Loucy (cell line): ENCODE measurements at regions not wholly inside any gene's neighbourhood (a gene's known extent, or its start where the extent isn't known, plus 50 kb on each side); places are given as distances from the start of the nearest gene placed in this dataset.
"Not testable (repeated sequence)": the region's sequence is repeated elsewhere in the genome, so short reads cannot be mapped to it uniquely, and the experiment has no call there.

Experiments used
- H2AFZ ChIP-seq: fragments of 200-600 bp; sonication (generic); 2 replicates; pipeline ENCODE4 v1.6.0; 2016; ENCODE audit warnings: antibody characterized with exemption, mild to moderate bottlenecking, low read length, moderate library complexity
- H3F3A ChIP-seq: fragments of 200-600 bp; 2 replicates; pipeline ENCODE4 v1.6.0; 2016; ENCODE audit warnings: antibody characterized with exemption, low read depth, mild to moderate bottlenecking
- H3K27me3 ChIP-seq: fragments of 200-600 bp; sonication (generic); 2 replicates; pipeline ENCODE4 v1.6.1; 2014; ENCODE audit warnings: low read length, mild to moderate bottlenecking; ENCODE audit not compliant: insufficient read depth, poor library complexity, severe bottlenecking
- H3K36me3 ChIP-seq: fragments of 200-600 bp; sonication (generic); 2 replicates; pipeline ENCODE4 v1.6.1; 2016; ENCODE audit warnings: low read length; ENCODE audit not compliant: insufficient read depth
- H3K4me1 ChIP-seq: fragments of 200-600 bp; sonication (generic); 2 replicates; pipeline ENCODE4 v1.5.1; 2014; ENCODE audit warnings: low read length, mild to moderate bottlenecking; ENCODE audit not compliant: insufficient read depth, poor library complexity, severe bottlenecking
- H3K4me2 ChIP-seq: fragments of 200-600 bp; sonication (generic); 2 replicates; pipeline ENCODE4 v1.6.0; 2014; ENCODE audit warnings: antibody characterized with exemption, low read length, low read depth, mild to moderate bottlenecking; ENCODE audit not compliant: poor library complexity, severe bottlenecking
- H3K4me3 ChIP-seq: fragments of 200-600 bp; sonication (generic); 2 replicates; pipeline ENCODE4 v1.5.1; 2014; ENCODE audit warnings: low read length, mild to moderate bottlenecking, mixed read lengths; ENCODE audit not compliant: poor library complexity, severe bottlenecking
- H3K79me2 ChIP-seq: fragments of 200-600 bp; sonication (generic); 2 replicates; pipeline ENCODE4 v1.6.1; 2014; ENCODE audit warnings: low read length; ENCODE audit not compliant: insufficient read depth
- H3K9ac ChIP-seq: fragments of 200-600 bp; sonication (generic); 2 replicates; pipeline ENCODE4 v1.6.0; 2014; ENCODE audit warnings: mild to moderate bottlenecking, low read depth, low read length, moderate library complexity; ENCODE audit not compliant: poor library complexity, severe bottlenecking
- H3K9me2 ChIP-seq: fragments of 200-600 bp; sonication (generic); replicated peaks from 2 replicates; pipeline ENCODE4 v1.6.1; 2016; ENCODE audit warnings: low read depth, low read length, mixed read lengths
- H3K9me3 ChIP-seq: fragments of 200-600 bp; sonication (generic); 2 replicates; pipeline ENCODE4 v1.6.1; 2014; ENCODE audit warnings: mild to moderate bottlenecking, antibody characterized with exemption, low read length, low read depth; ENCODE audit not compliant: insufficient read depth
- H4K20me1 ChIP-seq: fragments of 200-600 bp; sonication (generic); 2 replicates; pipeline ENCODE4 v1.6.0; 2014; ENCODE audit warnings: antibody characterized with exemption, low read length, mild to moderate bottlenecking; ENCODE audit not compliant: insufficient read depth, poor library complexity, severe bottlenecking
- EZH2phosphoT487 ChIP-seq: fragments of 200-600 bp; IDR thresholded peaks from 2 replicates; pipeline ENCODE4 v1.6.1; 2018; ENCODE audit warnings: antibody characterized with exemption, mild to moderate bottlenecking, moderate library complexity, borderline replicate concordance
- TF ChIP-seq, protein P1 (sequence below): fragments of 200-600 bp; sonication (generic); conservative IDR thresholded peaks from 2 replicates; pipeline ENCODE4 v1.5.1; 2014; ENCODE audit warnings: mild to moderate bottlenecking, antibody characterized with exemption, low read length

DNA sequence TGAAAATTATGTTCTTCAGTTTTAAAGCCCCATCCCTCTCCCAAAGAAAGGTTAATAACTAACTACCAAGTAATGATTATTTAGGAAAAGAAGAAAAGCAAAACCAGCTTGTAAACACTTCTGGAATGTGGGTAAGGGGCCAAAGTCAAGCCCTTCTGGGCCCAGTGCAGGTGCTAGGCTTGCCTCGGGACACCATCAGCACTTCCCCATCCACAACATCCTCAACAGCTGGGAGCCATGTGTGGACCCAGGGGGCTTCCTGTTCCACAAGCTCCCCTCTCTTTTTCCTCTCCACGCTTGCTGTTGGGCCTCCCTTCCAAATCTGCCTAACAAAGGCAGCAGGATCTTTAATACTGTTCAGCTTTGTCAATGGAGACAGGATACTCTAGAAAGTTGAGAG lies 58.4 kb upstream of the CSPG4 start:
- not testable (repeated sequence) for H3K4me2 ChIP-seq, H3F3A ChIP-seq, H3K4me3 ChIP-seq, H3K9me3 ChIP-seq, H3K9ac ChIP-seq, H3K36me3 ChIP-seq, H3K79me2 ChIP-seq, H4K20me1 ChIP-seq, H3K4me1 ChIP-seq, H3K9me2 ChIP-seq, H3K27me3 ChIP-seq
- 0 out of 2 replicates have a peak overlapping the region, but pooled peaks have one; percentile 27 for H2AFZ ChIP-seq

DNA sequence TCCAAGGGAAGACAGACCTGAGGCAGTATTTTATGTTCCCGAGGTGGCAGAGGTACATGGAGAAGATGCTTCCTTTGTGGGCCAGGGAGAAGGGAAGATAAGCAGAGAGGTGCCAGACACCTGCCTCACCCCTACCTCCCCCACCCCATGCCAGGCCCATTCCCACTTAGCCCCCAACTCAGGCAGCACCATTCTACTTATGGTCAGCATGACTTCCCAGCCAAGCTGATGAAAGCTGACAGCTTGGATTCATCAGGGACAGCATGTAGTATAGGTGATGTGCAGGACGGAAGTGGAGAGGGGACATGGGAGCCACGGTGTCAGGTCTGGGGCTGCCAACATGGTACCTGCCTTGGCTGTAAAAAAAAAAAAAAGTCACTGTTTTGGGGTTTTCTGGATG lies 57.5 kb upstream of the CSPG4 start:
- no peaks in the 10 kb centered on the region for H3K79me2 ChIP-seq

DNA sequence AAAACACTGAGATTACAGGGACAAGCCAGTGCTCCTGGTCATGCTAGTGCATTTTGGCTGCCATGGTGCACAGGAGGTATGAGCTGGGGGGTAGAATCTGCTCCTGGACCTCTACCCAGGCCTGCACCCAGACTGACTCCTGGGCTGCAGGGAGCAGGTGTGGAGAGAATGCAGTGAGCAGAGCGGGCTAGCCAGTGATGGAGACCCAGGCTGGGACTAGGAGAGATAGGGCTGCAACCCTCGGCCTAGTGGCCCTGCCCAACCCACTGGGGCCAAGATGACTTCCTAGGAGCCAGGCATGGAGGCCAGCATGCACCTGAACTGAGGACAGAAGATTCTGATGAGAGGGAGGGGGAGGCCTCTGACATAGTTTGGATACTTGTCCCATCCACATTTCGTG lies 55.9 kb upstream of the CSPG4 start:
- not testable (repeated sequence) for H3K9me2 ChIP-seq, H3K9me3 ChIP-seq, H3K9ac ChIP-seq, H3K79me2 ChIP-seq, H3F3A ChIP-seq, H3K4me2 ChIP-seq, H3K27me3 ChIP-seq, H3K36me3 ChIP-seq, H2AFZ ChIP-seq, H4K20me1 ChIP-seq, H3K4me3 ChIP-seq, H3K4me1 ChIP-seq

More for the DNA sequence above, 57.5 kb upstream of the CSPG4 start:
- H3K36me3 ChIP-seq: no peaks in the 10 kb centered on the region
- no peaks in the 10 kb centered on the region for H3K9me3 ChIP-seq
- no peaks in the 10 kb centered on the region for H4K20me1 ChIP-seq
- no peaks in the 10 kb centered on the region for H3F3A ChIP-seq
- H3K9me2 ChIP-seq: no peaks in the 10 kb centered on the region
- no peaks in the 10 kb centered on the region for H3K27me3 ChIP-seq
- H3K4me1 ChIP-seq: no peaks in the 10 kb centered on the region
- H3K4me3 ChIP-seq: no peak overlapping the region
- no peak overlapping the region for H3K4me2 ChIP-seq
- H3K9ac ChIP-seq: no peak overlapping the region
- TF ChIP-seq, protein P1, sequence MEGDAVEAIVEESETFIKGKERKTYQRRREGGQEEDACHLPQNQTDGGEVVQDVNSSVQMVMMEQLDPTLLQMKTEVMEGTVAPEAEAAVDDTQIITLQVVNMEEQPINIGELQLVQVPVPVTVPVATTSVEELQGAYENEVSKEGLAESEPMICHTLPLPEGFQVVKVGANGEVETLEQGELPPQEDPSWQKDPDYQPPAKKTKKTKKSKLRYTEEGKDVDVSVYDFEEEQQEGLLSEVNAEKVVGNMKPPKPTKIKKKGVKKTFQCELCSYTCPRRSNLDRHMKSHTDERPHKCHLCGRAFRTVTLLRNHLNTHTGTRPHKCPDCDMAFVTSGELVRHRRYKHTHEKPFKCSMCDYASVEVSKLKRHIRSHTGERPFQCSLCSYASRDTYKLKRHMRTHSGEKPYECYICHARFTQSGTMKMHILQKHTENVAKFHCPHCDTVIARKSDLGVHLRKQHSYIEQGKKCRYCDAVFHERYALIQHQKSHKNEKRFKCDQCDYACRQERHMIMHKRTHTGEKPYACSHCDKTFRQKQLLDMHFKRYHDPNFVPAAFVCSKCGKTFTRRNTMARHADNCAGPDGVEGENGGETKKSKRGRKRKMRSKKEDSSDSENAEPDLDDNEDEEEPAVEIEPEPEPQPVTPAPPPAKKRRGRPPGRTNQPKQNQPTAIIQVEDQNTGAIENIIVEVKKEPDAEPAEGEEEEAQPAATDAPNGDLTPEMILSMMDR: no peak
- TF ChIP-seq EZH2phosphoT487: no peak
- no peak overlapping the region for H2AFZ ChIP-seq

- not testable (repeated sequence) for H3K9ac ChIP-seq, H3F3A ChIP-seq, H3K9me3 ChIP-seq, H3K4me1 ChIP-seq, H3K9me2 ChIP-seq, H2AFZ ChIP-seq, H4K20me1 ChIP-seq, H3K79me2 ChIP-seq, H3K4me3 ChIP-seq, H3K27me3 ChIP-seq, H3K36me3 ChIP-seq, H3K4me2 ChIP-seq
Measured at GRCh38 chr15:75765551-75766305, 53.1 kb upstream of the CSPG4 start.

- not testable (repeated sequence) for H3K9ac ChIP-seq, H3K36me3 ChIP-seq, H2AFZ ChIP-seq, H3K79me2 ChIP-seq, H3F3A ChIP-seq, H3K4me2 ChIP-seq, H4K20me1 ChIP-seq, H3K9me2 ChIP-seq, H3K4me1 ChIP-seq, H3K9me3 ChIP-seq, H3K27me3 ChIP-seq, H3K4me3 ChIP-seq
Measured at GRCh38 chr15:75764845-75765550, 52.4 kb upstream of the CSPG4 start.

DNA sequence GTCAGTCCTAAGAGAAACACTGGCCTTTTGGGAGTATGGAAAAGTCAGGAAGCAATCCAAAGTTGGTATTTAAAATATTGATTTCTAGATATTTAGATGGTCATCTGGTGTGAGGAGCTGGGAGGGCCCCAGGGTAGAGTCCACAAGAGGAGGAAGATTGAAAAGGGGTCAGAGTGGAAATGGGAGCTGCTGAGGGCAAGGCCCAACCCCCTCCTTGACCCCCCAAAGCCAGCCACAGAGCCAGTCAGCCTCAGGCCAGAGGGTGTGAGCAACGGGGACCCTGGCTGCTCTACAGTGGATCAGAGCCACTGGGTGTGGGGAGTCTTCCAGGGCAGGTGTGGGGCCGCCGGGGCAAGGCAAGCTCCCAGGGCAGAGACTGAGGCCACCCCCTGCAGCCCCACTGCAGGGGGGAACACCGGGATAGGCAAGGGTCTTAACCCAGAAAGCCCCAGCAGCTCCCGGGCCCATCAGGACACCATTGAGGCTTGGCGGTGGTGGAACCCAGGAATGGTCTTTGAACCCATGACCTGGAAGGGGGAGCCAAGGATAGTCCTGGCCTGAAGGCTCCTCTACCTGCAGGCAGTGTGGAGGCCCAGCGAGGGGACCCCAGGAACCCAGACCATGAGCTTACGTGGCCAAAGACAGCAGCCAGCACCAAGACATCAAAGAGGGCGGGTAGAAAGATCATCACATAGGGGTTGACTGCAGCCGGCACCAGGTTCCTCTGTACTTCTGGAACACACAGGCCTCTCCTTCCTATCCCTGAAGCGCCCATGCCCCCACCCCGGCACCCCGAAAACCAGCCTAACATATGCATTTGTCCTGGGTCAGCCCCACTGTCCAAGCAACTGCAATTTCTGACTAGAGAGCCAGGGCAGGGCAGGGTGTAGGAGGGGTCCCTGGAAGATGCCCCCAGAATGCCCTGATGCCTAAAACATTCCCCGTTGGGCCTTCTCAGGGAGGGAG lies 51.3 kb upstream of the CSPG4 start:
- H3K27me3 ChIP-seq, H3K4me2 ChIP-seq, H4K20me1 ChIP-seq, H3K79me2 ChIP-seq, H3K9me3 ChIP-seq, H2AFZ ChIP-seq, H3K36me3 ChIP-seq, H3K4me1 ChIP-seq, H3K4me3 ChIP-seq, H3K9ac ChIP-seq, H3K9me2 ChIP-seq, H3F3A ChIP-seq: not testable (repeated sequence)
